Gastroesophageal sphincter (tissue), 4 donors: ENCODE measurements at regions not wholly inside any gene's neighbourhood (a gene's known extent, or its start where the extent isn't known, plus 50 kb on each side); places are given as distances from the start of the nearest gene placed in this dataset.

Experiments used
- ATAC-seq: fragments of 150-250 bp; one replicate; pipeline ENCODE4 v1.9.1; 2016; ENCODE audit warnings: mild to moderate bottlenecking, moderate library complexity
- H3K27ac ChIP-seq, 4 donors: fragments of 200-600 bp; sonication (generic) in 3 of 4; 1 replicate in 3 of 4; 2 replicates in 1 of 4; pipeline ENCODE4 v1.5.1; 2016 to 2019
- H3K27me3 ChIP-seq: fragments of 200-600 bp; sonication (generic); one replicate; pipeline ENCODE4 v1.5.1; 2019
- H3K36me3 ChIP-seq, 2 donors: fragments of 200-600 bp; sonication (generic); one replicate each; pipeline ENCODE4 v1.5.1; 2019; ENCODE audit warnings: control low read depth in 1 of 2
- H3K4me1 ChIP-seq, 3 donors: fragments of 200-600 bp; sonication (generic); 1 replicate in 2 of 3; 2 replicates in 1 of 3; pipeline ENCODE4 v1.5.1; 2016 to 2019; ENCODE audit warnings: control low read depth in 2 of 3
- H3K4me3 ChIP-seq, 2 donors: fragments of 200-600 bp; sonication (generic); one replicate each; pipeline ENCODE4 v1.5.1; 2019; ENCODE audit warnings: mild to moderate bottlenecking in 1 of 2, moderate library complexity in 1 of 2
- H3K9me3 ChIP-seq, 3 donors: fragments of 200-600 bp; sonication (generic); one replicate each; pipeline ENCODE4 v1.5.1; 2017 to 2019; ENCODE audit warnings: control low read depth in 2 of 3
- CTCF ChIP-seq, 4 experiments: fragments of 200-600 bp in 2 of 4; fragments of 450-650 bp in 2 of 4; sonication (generic) in 1 of 4; IDR thresholded peaks; one replicate each; pipeline ENCODE4 v1.5.1; 2017 to 2019; ENCODE audit warnings: antibody characterized with exemption in 4 of 4, mild to moderate bottlenecking in 2 of 4, moderate library complexity in 2 of 4
- EP300 ChIP-seq: sonication (generic); formaldehyde crosslinking; IDR thresholded peaks from one replicate; pipeline ENCODE4 v1.6.1; 2017; ENCODE audit warnings: antibody characterized with exemption, mild to moderate bottlenecking
- POLR2A ChIP-seq, 2 donors: fragments of 450-650 bp; IDR thresholded peaks; one replicate each; pipeline ENCODE4 v1.6.1; 2017; ENCODE audit warnings: antibody characterized with exemption in 2 of 2, mild to moderate bottlenecking in 2 of 2, moderate library complexity in 1 of 2
- POLR2AphosphoS5 ChIP-seq: sonication (generic); formaldehyde crosslinking; IDR thresholded peaks from one replicate; pipeline ENCODE4 v1.6.1; 2017; ENCODE audit warnings: antibody characterized with exemption
- WGBS, 2 donors: methylation state at CpG; one replicate each; pipeline ENCODE4 v1.1.5; 2018; ENCODE audit warnings: low coverage in 1 of 2; 5-methylcytosine and 5-hydroxymethylcytosine counted together

DNA sequence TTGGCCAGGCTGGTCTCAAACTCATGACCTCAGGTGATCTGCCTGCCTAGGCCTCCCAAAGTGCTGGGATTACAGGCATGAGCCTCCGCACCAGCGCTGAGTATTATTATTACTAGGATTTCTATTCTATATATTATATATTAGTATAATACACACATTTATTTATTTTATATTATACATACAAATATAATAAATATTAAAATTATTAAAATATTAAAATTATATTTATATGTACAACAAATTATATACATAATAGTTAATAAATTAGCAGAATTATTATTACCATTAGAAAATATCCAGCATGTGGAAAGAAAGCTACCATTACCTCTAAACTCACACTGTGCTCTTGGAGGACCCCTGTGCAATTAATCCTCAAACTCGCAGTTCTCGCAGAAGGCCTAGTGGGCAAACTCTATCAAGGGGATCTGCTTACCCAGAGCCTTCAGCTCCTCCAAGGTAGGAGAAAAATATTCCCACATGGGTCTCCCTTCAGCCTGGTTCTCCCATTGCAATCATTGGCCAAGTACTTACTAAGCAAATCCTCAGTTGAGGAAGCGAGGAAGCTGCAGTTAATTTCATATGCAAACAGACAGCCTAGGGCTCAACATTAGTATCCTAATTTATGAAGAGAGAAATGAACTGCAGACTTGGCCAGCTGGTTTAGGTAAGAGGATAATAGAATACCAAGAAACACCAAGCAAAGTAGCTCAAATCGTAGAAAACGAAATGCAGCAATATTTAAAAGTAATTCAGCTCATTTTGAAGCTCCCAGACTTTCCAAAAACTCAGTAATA is 241.4 kb upstream of the IRX5 start:
- Histone ChIP-seq H3K27me3 (peaks cover 22% of the 10 kb centered on the region), H3K27ac (no peak overlapping the region), H3K9me3 (peaks cover 0 to 12% (median 0%) of the 10 kb centered on the region in 3 donors), H3K4me3 (no peak overlapping the region), H3K36me3 (no peaks in the 10 kb centered on the region), H3K4me1 (no peaks in the 10 kb centered on the region)
- 72 to 93% methylated on average over 6 of the region's 7 CpGs for WGBS, 2 donors
- no peak for TF ChIP-seq POLR2AphosphoS5
- TF ChIP-seq EP300 = no peak
- no peak for TF ChIP-seq POLR2A (IDR thresholded peaks at IDR 0.05)
- TF ChIP-seq CTCF (IDR thresholded peaks at IDR 0.05) = no peak
- no peak for ATAC-seq

DNA sequence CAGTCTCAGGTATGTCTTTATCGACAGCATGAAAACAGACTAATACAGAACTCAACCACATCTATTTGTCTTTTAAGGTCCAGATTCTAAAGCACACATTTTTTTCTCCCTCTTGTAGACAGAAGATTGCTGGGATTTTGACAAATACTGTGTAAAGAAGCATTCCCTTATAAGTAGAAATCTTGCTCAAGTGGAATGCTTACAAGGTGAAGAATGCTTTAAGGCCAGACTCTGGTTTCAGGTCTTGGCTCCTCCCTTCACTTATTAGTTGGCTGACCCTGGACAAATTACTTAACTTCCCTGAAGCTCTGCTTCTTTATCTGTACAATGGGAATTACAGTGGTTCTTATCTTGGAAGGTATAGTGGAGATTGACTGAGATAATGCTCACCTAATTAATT is 242.3 kb upstream of the IRX5 start:
- TF ChIP-seq EP300 = no peak
- no peak for TF ChIP-seq CTCF (IDR thresholded peaks at IDR 0.05)
- TF ChIP-seq POLR2AphosphoS5 = no peak
- TF ChIP-seq POLR2A (IDR thresholded peaks at IDR 0.05) = no peak
- Histone ChIP-seq H3K4me3 (no peak overlapping the region), H3K27ac (no peak overlapping the region), H3K9me3 (peaks cover 0 to 10% (median 0%) of the 10 kb centered on the region in 3 donors), H3K27me3 (peaks cover 20% of the 10 kb centered on the region), H3K4me1 (no peaks in the 10 kb centered on the region), H3K36me3 (no peaks in the 10 kb centered on the region)
- ATAC-seq = no peak
- 88 to 100% methylated on average over 1 of the region's 1 CpG for WGBS, 2 donors

GRCh38 chr16:54687043-54687899 is 243.4 kb upstream of the IRX5 start:
- H3K27me3 ChIP-seq = peaks cover 13% of the 10 kb centered on the region
- no peaks in the 10 kb centered on the region for H3K9me3 ChIP-seq
- no peak overlapping the region for H3K27ac ChIP-seq
- H3K36me3 ChIP-seq = no peaks in the 10 kb centered on the region
- H3K4me3 ChIP-seq = no peak overlapping the region
- H3K4me1 ChIP-seq = no peaks in the 10 kb centered on the region
- ATAC-seq = no peak
- TF ChIP-seq POLR2A (IDR thresholded peaks at IDR 0.05) = no peak
- 43 to 68% methylated on average over 6 to 8 of the region's 8 CpGs for WGBS, 2 donors

DNA sequence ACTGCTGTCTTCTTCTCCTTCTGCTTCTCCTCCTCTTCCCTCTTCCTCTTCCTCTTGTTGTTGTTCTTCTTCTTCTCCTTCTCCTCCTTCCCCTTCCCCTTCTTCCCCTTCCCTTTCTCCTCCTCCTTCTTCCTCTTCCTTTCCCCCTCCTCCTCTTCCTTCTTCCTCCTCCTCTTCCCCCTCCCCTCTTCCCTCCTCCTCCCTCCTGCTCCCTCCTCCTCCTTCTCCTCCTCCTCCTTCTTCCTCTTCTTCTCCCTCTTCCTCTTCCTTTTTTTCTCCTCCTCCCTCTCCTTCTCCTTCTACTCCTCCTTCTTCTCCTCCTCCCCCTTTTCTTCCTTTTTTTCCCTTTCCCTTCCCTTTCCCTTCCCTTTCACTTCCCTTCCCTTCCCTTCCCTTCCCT is 245.0 kb upstream of the IRX5 start:
- TF ChIP-seq POLR2A (IDR thresholded peaks at IDR 0.05) = no peak
- TF ChIP-seq CTCF (IDR thresholded peaks at IDR 0.05) = no peak
- TF ChIP-seq POLR2AphosphoS5 = no peak
- no peak for TF ChIP-seq EP300
- Histone ChIP-seq H3K4me1 (no peaks in the 10 kb centered on the region), H3K4me3 (no peak overlapping the region), H3K36me3 (no peaks in the 10 kb centered on the region), H3K27me3 (peaks cover 9% of the 10 kb centered on the region), H3K9me3 (no peaks in the 10 kb centered on the region), H3K27ac (no peak overlapping the region)
- no peak for ATAC-seq

DNA sequence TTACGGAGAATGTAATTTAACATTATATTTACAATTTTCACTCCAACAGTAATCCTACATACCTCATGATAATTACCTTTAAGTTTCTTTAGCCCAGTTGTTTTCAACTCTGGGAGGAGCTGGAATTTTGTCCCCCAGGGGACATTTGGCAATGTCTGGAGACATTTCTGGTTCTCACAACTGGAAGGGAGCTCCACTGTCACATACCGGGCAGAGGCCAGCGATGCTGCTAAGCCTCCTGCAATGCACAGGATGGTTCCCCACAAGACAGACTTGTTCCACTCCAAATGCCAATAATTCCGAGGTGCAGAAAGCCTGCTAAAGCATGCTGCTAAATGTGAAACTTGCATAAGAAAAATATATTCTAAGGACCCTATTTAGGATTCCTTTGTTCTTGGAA is 251.1 kb upstream of the IRX5 start:
- no peaks in the 10 kb centered on the region for H3K4me1 ChIP-seq
- no peak for ATAC-seq
- no peak overlapping the region for H3K4me3 ChIP-seq
- no peaks in the 10 kb centered on the region for H3K9me3 ChIP-seq
- H3K27me3 ChIP-seq = peaks cover under 1% of the 10 kb centered on the region
- no peak overlapping the region for H3K27ac ChIP-seq
- WGBS, 2 donors = 67 to 93% methylated on average over 1 to 4 of the region's 4 CpGs
- no peak for TF ChIP-seq POLR2A (IDR thresholded peaks at IDR 0.05)
- no peak for TF ChIP-seq POLR2AphosphoS5
- H3K36me3 ChIP-seq = no peaks in the 10 kb centered on the region
